Endodermal cell (in vitro differentiated cells): ENCODE measurements at regions not wholly inside any gene's neighbourhood (a gene's known extent, or its start where the extent isn't known, plus 50 kb on each side); places are given as distances from the start of the nearest gene placed in this dataset.

Experiments used
- DNase-seq: peaks from one replicate; pipeline ENCODE4 v3.0.0-alpha.2; 2017
- H3K27ac ChIP-seq: 2 replicates; pipeline ENCODE4 v1.5.1; 2013; ENCODE audit warnings: mild to moderate bottlenecking, low read depth, low read length, moderate library complexity
- H3K27me3 ChIP-seq: 2 replicates; pipeline ENCODE4 v1.6.1; 2013; ENCODE audit warnings: mild to moderate bottlenecking, low read length, moderate library complexity; ENCODE audit not compliant: insufficient read depth, control insufficient read depth, poor library complexity, severe bottlenecking
- H3K36me3 ChIP-seq: 2 replicates; pipeline ENCODE4 v1.7.0; 2013; ENCODE audit warnings: mild to moderate bottlenecking, low read length, moderate library complexity; ENCODE audit not compliant: control insufficient read depth, insufficient read depth
- H3K4me1 ChIP-seq: one replicate; pipeline ENCODE4 v1.7.0; 2013; ENCODE audit warnings: low read length; ENCODE audit not compliant: control insufficient read depth, insufficient read depth
- H3K4me3 ChIP-seq: 2 replicates; pipeline ENCODE4 v1.5.1; 2013; ENCODE audit warnings: mild to moderate bottlenecking, low read length, moderate library complexity
- H3K9ac ChIP-seq: 2 replicates; pipeline ENCODE4 v1.6.1; 2013; ENCODE audit warnings: mild to moderate bottlenecking, low read length, moderate library complexity; ENCODE audit not compliant: poor library complexity, severe bottlenecking; ENCODE audit errors: extremely low read depth
- H3K9me3 ChIP-seq: 2 replicates; pipeline ENCODE4 v1.6.1; 2013; ENCODE audit warnings: mild to moderate bottlenecking, low read length, moderate library complexity; ENCODE audit not compliant: control insufficient read depth
- H3K27ac Mint-ChIP-seq: 2 replicates; pipeline ENCODE4 v1.8.0; 2020; ENCODE audit warnings: mixed read lengths
- H3K27me3 Mint-ChIP-seq: 2 replicates; pipeline ENCODE4 v1.8.0; 2021; ENCODE audit warnings: mild to moderate bottlenecking, mixed read lengths; ENCODE audit not compliant: insufficient read depth
- H3K36me3 Mint-ChIP-seq: 2 replicates; pipeline ENCODE4 v1.8.0; 2020; ENCODE audit warnings: low read depth, mixed read lengths
- H3K4me1 Mint-ChIP-seq: 2 replicates; pipeline ENCODE4 v1.8.0; 2020; ENCODE audit warnings: mixed read lengths
- H3K4me3 Mint-ChIP-seq: 2 replicates; pipeline ENCODE4 v1.8.0; 2020; ENCODE audit warnings: mild to moderate bottlenecking, moderate library complexity, mixed read lengths
- H3K9me3 Mint-ChIP-seq: 2 replicates; pipeline ENCODE4 v1.8.0; 2020; ENCODE audit warnings: mild to moderate bottlenecking, mixed read lengths
- WGBS, 2 experiments: methylation state at CpG; one replicate each; pipeline versions ENCODE4 v1.1.5 to v1.1.7; 2013; ENCODE audit warnings: missing lambda C conversion rate in 2 of 2, mixed read lengths in 1 of 2; ENCODE audit not compliant: insufficient coverage in 1 of 2, insufficient read length in 1 of 2; 5-methylcytosine and 5-hydroxymethylcytosine counted together
- TF ChIP-seq, protein P1 (sequence below): fragments of 200-600 bp; sonication (generic); conservative IDR thresholded peaks from 2 replicates; pipeline ENCODE4 v1.5.0; 2021; ENCODE audit warnings: antibody characterized with exemption, mild to moderate bottlenecking

DNA sequence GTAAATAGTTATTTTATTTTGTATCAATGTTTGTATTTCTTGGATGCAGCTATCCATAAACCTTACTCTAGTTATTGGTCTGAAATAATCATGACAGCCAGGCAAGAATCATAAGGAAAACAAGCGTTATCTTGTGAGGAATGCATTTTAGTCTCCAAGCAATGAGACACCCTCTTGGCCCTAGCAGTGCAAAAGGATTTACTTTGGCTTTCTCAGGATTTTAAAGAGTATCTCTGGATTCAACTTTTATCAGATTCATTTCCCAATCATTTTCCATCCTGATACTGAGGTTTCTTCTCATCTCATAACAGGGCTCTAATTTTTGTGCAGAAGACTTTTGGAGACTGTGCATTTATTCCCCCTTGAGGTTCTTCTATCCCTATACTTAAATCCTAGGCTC is 480.8 kb downstream of the TMX3 start:
- no peaks in the 10 kb centered on the region for H3K4me1 Mint-ChIP-seq

DNA sequence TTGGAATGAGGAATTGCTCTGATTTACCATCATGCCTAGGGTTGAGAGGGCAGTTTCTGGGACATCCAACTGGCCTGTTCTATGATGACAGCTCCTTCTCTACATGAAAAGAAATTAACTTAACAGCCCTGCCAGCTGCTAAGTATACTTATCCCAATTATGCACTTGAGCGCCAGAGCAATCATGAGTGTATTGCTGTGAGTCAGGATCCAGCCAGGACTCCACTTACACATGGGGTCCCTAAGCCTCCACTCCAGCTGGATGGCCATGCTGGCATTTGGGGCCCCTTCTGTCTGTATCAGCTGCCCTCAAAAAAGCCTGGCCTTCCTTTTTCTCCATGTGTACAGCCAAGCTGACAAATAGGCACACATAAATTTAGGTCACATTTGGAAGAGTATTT is 481.9 kb downstream of the TMX3 start:
- Mint-ChIP-seq H3K27me3 (no peaks in the 10 kb centered on the region), H3K4me1 (no peaks in the 10 kb centered on the region)

More for the DNA sequence above, 480.8 kb downstream of the TMX3 start:
- no peak overlapping the region for H3K4me3 ChIP-seq
- no peaks in the 10 kb centered on the region for H3K36me3 Mint-ChIP-seq
- TF ChIP-seq, protein P1, sequence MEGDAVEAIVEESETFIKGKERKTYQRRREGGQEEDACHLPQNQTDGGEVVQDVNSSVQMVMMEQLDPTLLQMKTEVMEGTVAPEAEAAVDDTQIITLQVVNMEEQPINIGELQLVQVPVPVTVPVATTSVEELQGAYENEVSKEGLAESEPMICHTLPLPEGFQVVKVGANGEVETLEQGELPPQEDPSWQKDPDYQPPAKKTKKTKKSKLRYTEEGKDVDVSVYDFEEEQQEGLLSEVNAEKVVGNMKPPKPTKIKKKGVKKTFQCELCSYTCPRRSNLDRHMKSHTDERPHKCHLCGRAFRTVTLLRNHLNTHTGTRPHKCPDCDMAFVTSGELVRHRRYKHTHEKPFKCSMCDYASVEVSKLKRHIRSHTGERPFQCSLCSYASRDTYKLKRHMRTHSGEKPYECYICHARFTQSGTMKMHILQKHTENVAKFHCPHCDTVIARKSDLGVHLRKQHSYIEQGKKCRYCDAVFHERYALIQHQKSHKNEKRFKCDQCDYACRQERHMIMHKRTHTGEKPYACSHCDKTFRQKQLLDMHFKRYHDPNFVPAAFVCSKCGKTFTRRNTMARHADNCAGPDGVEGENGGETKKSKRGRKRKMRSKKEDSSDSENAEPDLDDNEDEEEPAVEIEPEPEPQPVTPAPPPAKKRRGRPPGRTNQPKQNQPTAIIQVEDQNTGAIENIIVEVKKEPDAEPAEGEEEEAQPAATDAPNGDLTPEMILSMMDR, result no peak
- H3K9ac ChIP-seq, result no peak overlapping the region
- H3K4me3 Mint-ChIP-seq, result no peak overlapping the region
- no peaks in the 10 kb centered on the region for H3K27me3 Mint-ChIP-seq
- H3K27me3 ChIP-seq, result no peaks in the 10 kb centered on the region
- no peaks in the 10 kb centered on the region for H3K9me3 ChIP-seq
- H3K9me3 Mint-ChIP-seq, result no peaks in the 10 kb centered on the region
- H3K36me3 ChIP-seq, result no peaks in the 10 kb centered on the region
- H3K27ac Mint-ChIP-seq, result no peak overlapping the region
- no peak overlapping the region for H3K27ac ChIP-seq
- H3K4me1 ChIP-seq, result no peaks in the 10 kb centered on the region
- no peak for DNase-seq
- WGBS, 2 experiments, result 90% methylated on average over 1 of the region's 1 CpG

DNA sequence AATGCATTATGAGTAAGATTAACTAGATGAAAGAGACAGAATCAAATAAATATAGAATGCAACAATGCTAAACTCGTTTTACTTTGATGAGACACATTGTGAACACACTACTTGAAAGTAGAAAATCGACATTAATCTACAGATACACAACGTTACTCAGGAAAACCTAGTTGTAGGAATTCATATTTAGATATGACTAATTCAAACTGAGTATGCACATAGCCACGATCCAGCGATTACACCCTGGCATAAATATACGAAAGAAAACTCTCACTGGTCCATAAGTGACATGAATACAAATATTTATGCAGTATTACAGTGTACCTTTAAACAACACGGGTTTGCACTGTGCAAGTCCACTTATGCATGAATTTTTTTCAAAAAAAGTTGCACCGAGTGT is 485.6 kb downstream of the TMX3 start:
- DNase-seq, result no peak
- TF ChIP-seq, protein P1, result no peak
- Mint-ChIP-seq H3K9me3 (peaks cover 1% of the 10 kb centered on the region), H3K27ac (no peak overlapping the region), H3K4me3 (no peak overlapping the region), H3K27me3 (no peaks in the 10 kb centered on the region), H3K36me3 (no peaks in the 10 kb centered on the region), H3K4me1 (no peaks in the 10 kb centered on the region)
- no peak overlapping the region for H3K27ac ChIP-seq
- H3K4me1 ChIP-seq, result no peaks in the 10 kb centered on the region
- no peak overlapping the region for H3K9ac ChIP-seq
- H3K4me3 ChIP-seq, result no peak overlapping the region
- no peaks in the 10 kb centered on the region for H3K27me3 ChIP-seq
- no peaks in the 10 kb centered on the region for H3K36me3 ChIP-seq
- H3K9me3 ChIP-seq, result no peaks in the 10 kb centered on the region
- WGBS, 2 experiments, result 89 to 98% methylated on average over 7 to 8 of the region's 8 CpGs

More for the DNA sequence above, 481.9 kb downstream of the TMX3 start:
- Histone ChIP-seq H3K4me1 (no peaks in the 10 kb centered on the region), H3K36me3 (no peaks in the 10 kb centered on the region), H3K9me3 (no peaks in the 10 kb centered on the region), H3K9ac (no peak overlapping the region), H3K4me3 (no peak overlapping the region), H3K27me3 (no peaks in the 10 kb centered on the region), H3K27ac (no peak overlapping the region)
- TF ChIP-seq, protein P1, result no peak
- no peak overlapping the region for H3K4me3 Mint-ChIP-seq
- no peak for DNase-seq
- peaks cover 1% of the 10 kb centered on the region for H3K9me3 Mint-ChIP-seq
- WGBS, 2 experiments, result 70 to 100% methylated on average over 1 of the region's 1 CpG
- no peaks in the 10 kb centered on the region for H3K36me3 Mint-ChIP-seq
- no peak overlapping the region for H3K27ac Mint-ChIP-seq
